Neuronal stem cell (in vitro differentiated cells): ENCODE measurements at regions not wholly inside any gene's neighbourhood (a gene's known extent, or its start where the extent isn't known, plus 50 kb on each side); places are given as distances from the start of the nearest gene placed in this dataset.

Experiments used
- DNase-seq: peaks from one replicate; pipeline ENCODE4 v3.0.0-alpha.2; 2013; ENCODE audit warnings: low spot score
- H2AFZ ChIP-seq: one replicate; pipeline ENCODE4 v1.6.1; 2013; ENCODE audit warnings: mild to moderate bottlenecking, low read length, inconsistent platforms
- H2AK5ac ChIP-seq: 2 replicates; pipeline ENCODE4 v1.6.1; 2013; ENCODE audit warnings: low read depth, mild to moderate bottlenecking, inconsistent platforms, low read length, moderate library complexity, mixed read lengths
- H2BK120ac ChIP-seq: 2 replicates; pipeline ENCODE4 v1.6.1; 2013; ENCODE audit warnings: low read depth, mild to moderate bottlenecking, inconsistent platforms, low read length, moderate library complexity, mixed read lengths
- H2BK12ac ChIP-seq: one replicate; pipeline ENCODE4 v1.6.1; 2013; ENCODE audit warnings: low read length, inconsistent platforms
- H2BK15ac ChIP-seq: 2 replicates; pipeline ENCODE4 v1.6.1; 2013; ENCODE audit warnings: mild to moderate bottlenecking, low read length, inconsistent platforms, mixed read lengths
- H2BK5ac ChIP-seq: one replicate; pipeline ENCODE4 v1.6.1; 2013; ENCODE audit warnings: inconsistent platforms, mild to moderate bottlenecking, low read length, moderate library complexity
- H3K14ac ChIP-seq: one replicate; pipeline ENCODE4 v1.6.1; 2013; ENCODE audit warnings: low read length, inconsistent platforms
- H3K18ac ChIP-seq: 2 replicates; pipeline ENCODE4 v1.6.1; 2013; ENCODE audit warnings: low read length, inconsistent platforms
- H3K23ac ChIP-seq: 2 replicates; pipeline ENCODE4 v1.6.1; 2013; ENCODE audit warnings: low read depth, mild to moderate bottlenecking, mixed read lengths, low read length, inconsistent platforms; ENCODE audit not compliant: poor library complexity
- H3K27ac ChIP-seq: replicated peaks from 3 replicates; pipeline ENCODE4 v1.5.1; 2013; ENCODE audit warnings: low read length, inconsistent platforms
- H3K27me3 ChIP-seq, 3 experiments: 2 replicates each; pipeline ENCODE4 v1.6.1; 2013; ENCODE audit warnings: low read length in 3 of 3, mild to moderate bottlenecking in 2 of 3, inconsistent platforms in 1 of 3, low read depth in 1 of 3, mixed read lengths in 1 of 3, moderate library complexity in 1 of 3; ENCODE audit not compliant: control insufficient read depth in 3 of 3, insufficient read depth in 3 of 3
- H3K36me3 ChIP-seq, 2 donors: replicated peaks in 1 of 2; 2 replicates each; pipeline ENCODE4 v1.6.1; 2013; ENCODE audit warnings: low read length in 2 of 2; ENCODE audit not compliant: control insufficient read depth in 2 of 2, insufficient read depth in 2 of 2
- H3K4ac ChIP-seq: 2 replicates; pipeline ENCODE4 v1.6.1; 2013; ENCODE audit warnings: inconsistent platforms, mild to moderate bottlenecking, low read length, moderate library complexity
- H3K4me1 ChIP-seq, 2 donors: 1 replicate in 1 of 2; 2 replicates in 1 of 2; pipeline ENCODE4 v1.6.1; 2013; ENCODE audit warnings: low read length in 2 of 2, low read depth in 1 of 2; ENCODE audit not compliant: control insufficient read depth in 2 of 2, insufficient read depth in 1 of 2
- H3K4me2 ChIP-seq: one replicate; pipeline ENCODE4 v1.6.1; 2013; ENCODE audit warnings: mild to moderate bottlenecking, low read length, inconsistent platforms; ENCODE audit not compliant: insufficient read depth, poor library complexity, severe bottlenecking
- H3K4me3 ChIP-seq, 2 donors: 2 replicates each; pipeline ENCODE4 v1.5.1; 2013; ENCODE audit warnings: low read length in 2 of 2, mild to moderate bottlenecking in 2 of 2, inconsistent platforms in 1 of 2, moderate library complexity in 1 of 2
- H3K79me1 ChIP-seq: one replicate; pipeline ENCODE4 v1.6.1; 2013; ENCODE audit warnings: low read depth, mild to moderate bottlenecking, inconsistent platforms, low read length, moderate library complexity
- H3K9ac ChIP-seq: one replicate; pipeline ENCODE4 v1.6.1; 2013; ENCODE audit warnings: mild to moderate bottlenecking, low read depth, low read length, inconsistent platforms; ENCODE audit not compliant: poor library complexity
- H3K9me3 ChIP-seq, 2 donors: replicated peaks in 1 of 2; 2 replicates each; pipeline versions ENCODE3 to v1.6.1; 2013; ENCODE audit warnings: low read length in 2 of 2, mild to moderate bottlenecking in 2 of 2, inconsistent platforms in 1 of 2, low read depth in 1 of 2, mixed read lengths in 1 of 2, moderate library complexity in 1 of 2; ENCODE audit not compliant: control insufficient read depth in 2 of 2, insufficient read depth in 1 of 2
- H4K8ac ChIP-seq: one replicate; pipeline ENCODE4 v1.6.1; 2013; ENCODE audit warnings: low read depth, mild to moderate bottlenecking, inconsistent platforms, low read length, moderate library complexity
- H4K91ac ChIP-seq: one replicate; pipeline ENCODE4 v1.6.1; 2013; ENCODE audit warnings: low read length, low read depth, mild to moderate bottlenecking, inconsistent platforms; ENCODE audit not compliant: poor library complexity
- WGBS, 2 donors: extraction: QIAGEN DNeasy Blood & Tissue Kit; methylation state at CpG; one replicate each; pipeline ENCODE4 v1.1.7; 2013; ENCODE audit warnings: missing lambda C conversion rate in 2 of 2, mixed read lengths in 1 of 2; ENCODE audit not compliant: insufficient read length in 2 of 2, insufficient replicate concordance in 1 of 2; ENCODE audit errors: extremely low coverage in 2 of 2; 5-methylcytosine and 5-hydroxymethylcytosine counted together

DNA sequence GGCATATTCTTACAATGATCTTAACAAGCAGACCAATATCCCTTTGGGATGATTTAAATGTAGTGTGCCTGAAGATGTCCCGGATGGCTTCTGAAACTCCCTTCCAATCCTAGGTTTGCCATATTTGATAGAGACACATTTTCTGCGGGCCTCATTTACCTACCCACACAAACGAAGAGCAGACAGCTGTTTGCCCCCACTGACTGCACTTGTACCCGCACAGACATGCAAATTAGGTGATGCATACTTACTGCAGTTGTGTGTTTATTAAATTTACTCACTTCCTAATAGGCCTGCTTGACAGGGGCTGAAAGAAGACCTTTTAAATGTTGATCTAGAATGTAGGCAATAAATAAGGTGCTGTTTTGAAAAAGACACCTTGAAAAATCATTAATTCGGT is 257.9 kb upstream of the RRP15 start:
- H3K9ac ChIP-seq, result no peak overlapping the region

DNA sequence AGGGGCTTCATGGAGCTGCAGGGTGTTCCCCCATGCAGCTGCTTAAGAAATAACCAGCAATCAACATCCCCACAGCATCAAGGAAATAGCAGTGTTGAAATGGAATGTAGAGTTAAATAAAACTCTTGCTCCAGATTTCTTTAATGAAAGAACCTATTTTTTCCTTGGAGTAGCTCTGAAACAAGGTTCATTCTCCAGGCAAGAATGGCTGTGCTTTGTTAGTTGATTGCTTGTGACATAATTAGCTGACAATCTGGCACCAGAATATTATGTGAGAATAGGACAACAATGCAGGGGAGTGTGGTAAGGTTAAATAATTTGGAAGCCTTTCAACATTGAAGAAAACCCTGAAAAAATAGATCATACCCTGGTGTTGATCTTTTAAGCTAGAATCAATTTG is 254.2 kb upstream of the RRP15 start:
- H3K79me1 ChIP-seq, result no peaks in the 10 kb centered on the region
- no peak overlapping the region for H2AFZ ChIP-seq
- H3K27me3 ChIP-seq, result no peaks in the 10 kb centered on the region
- H2AK5ac ChIP-seq, result no peak overlapping the region
- DNase-seq, result no peak
- H3K14ac ChIP-seq, result no peak overlapping the region
- H3K36me3 ChIP-seq, result no peaks in the 10 kb centered on the region
- H3K23ac ChIP-seq, result no peak overlapping the region
- no peak overlapping the region for H2BK12ac ChIP-seq
- H2BK15ac ChIP-seq, result no peak overlapping the region
- H3K27ac ChIP-seq, result peak overlapping the region; percentile 75
- H3K4ac ChIP-seq, result no peak overlapping the region
- no peak overlapping the region for H2BK5ac ChIP-seq
- H2BK120ac ChIP-seq, result no peak overlapping the region
- no peak overlapping the region for H3K18ac ChIP-seq
- no peak overlapping the region for H3K4me3 ChIP-seq
- no peak overlapping the region for H3K9ac ChIP-seq
- H3K4me2 ChIP-seq, result no peak overlapping the region
- no peak overlapping the region for H4K8ac ChIP-seq
- peaks cover 6 to 43% of the 10 kb centered on the region in 2 donors for H3K4me1 ChIP-seq
- H3K9me3 ChIP-seq, result no peaks in the 10 kb centered on the region
- no peak overlapping the region for H4K91ac ChIP-seq

More for the DNA sequence above, 257.9 kb upstream of the RRP15 start:
- Histone ChIP-seq H2BK5ac (no peak overlapping the region), H3K36me3 (no peaks in the 10 kb centered on the region), H2AK5ac (no peak overlapping the region), H3K79me1 (no peaks in the 10 kb centered on the region), H3K27ac (no peak overlapping the region), H2AFZ (no peak overlapping the region), H2BK12ac (no peak overlapping the region), H3K27me3 (no peaks in the 10 kb centered on the region), H4K8ac (no peak overlapping the region), H3K23ac (no peak overlapping the region), H4K91ac (no peak overlapping the region), H3K4ac (no peak overlapping the region), H2BK120ac (no peak overlapping the region), H3K18ac (no peak overlapping the region), H3K14ac (no peak overlapping the region), H3K4me3 (no peak overlapping the region), H3K4me2 (no peak overlapping the region), H3K9me3 (no peaks in the 10 kb centered on the region), H2BK15ac (no peak overlapping the region), H3K4me1 (peaks cover 4 to 17% of the 10 kb centered on the region in 2 donors)
- no CpG with 5 or more reads among the region's 5 CpGs for WGBS, 2 donors
- DNase-seq, result no peak

DNA sequence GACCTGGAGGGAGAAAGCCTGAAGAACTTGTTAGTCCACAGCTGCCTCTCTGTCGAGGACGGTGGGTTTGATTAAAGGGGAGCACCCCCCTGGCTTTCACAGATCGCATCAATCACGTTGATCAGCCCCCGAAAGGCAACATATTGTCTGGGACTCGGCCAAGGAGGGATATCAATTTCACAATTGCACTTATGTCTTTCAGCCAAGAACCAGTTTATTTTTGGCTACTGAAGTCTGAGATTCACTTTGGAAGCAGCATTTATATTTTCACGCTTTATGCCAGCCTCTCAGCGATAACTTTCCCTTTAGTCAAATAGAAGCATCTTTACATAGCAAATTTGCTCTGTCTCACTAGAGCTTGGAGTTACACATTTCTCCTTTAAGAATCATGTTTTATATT is 253.2 kb upstream of the RRP15 start:
- WGBS, 2 donors, result no CpG with 5 or more reads among the region's 8 CpGs
- no peak overlapping the region for H3K4me3 ChIP-seq
- no peak overlapping the region for H2BK12ac ChIP-seq
- no peak for DNase-seq
- no peak overlapping the region for H2BK15ac ChIP-seq
- no peaks in the 10 kb centered on the region for H3K79me1 ChIP-seq
- no peak overlapping the region for H3K9ac ChIP-seq
- H3K27ac ChIP-seq, result peak overlapping the region; percentile 83
- no peaks in the 10 kb centered on the region for H3K9me3 ChIP-seq
- no peak overlapping the region for H3K14ac ChIP-seq
- peaks cover 8 to 43% of the 10 kb centered on the region in 2 donors for H3K4me1 ChIP-seq
- H3K36me3 ChIP-seq, result no peaks in the 10 kb centered on the region
- no peak overlapping the region for H3K23ac ChIP-seq
- no peak overlapping the region for H2BK5ac ChIP-seq
- no peak overlapping the region for H2BK120ac ChIP-seq
- H3K4me2 ChIP-seq, result peak overlapping the region; percentile 25
- no peak overlapping the region for H3K4ac ChIP-seq
- no peak overlapping the region for H4K8ac ChIP-seq
- H2AK5ac ChIP-seq, result no peak overlapping the region
- H3K27me3 ChIP-seq, result no peaks in the 10 kb centered on the region
- no peak overlapping the region for H3K18ac ChIP-seq
- H2AFZ ChIP-seq, result peak overlapping the region; percentile 87
- no peak overlapping the region for H4K91ac ChIP-seq

DNA sequence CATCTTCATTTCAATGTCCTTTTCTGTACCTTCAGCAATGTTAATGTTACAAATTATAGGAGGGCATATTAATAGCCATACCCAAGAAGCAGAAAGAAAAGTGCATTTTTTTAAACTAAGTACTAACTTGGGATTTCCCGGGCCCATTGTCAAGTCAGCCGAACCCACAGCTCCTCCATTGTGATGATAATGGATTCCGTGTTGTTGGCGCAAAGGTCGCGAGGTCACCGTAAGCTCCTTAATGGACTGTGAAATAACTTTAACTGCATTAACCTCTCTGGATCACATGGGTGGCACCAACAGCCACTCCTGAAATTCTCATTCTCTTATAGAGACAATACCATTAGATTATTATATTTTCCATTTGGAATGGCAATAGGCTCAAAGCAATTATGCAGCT is 250.6 kb upstream of the RRP15 start:
- peaks cover 8 to 39% of the 10 kb centered on the region in 2 donors for H3K4me1 ChIP-seq
- peak overlapping the region; percentile 56 for H2AFZ ChIP-seq
- peak; percentile 76 for DNase-seq
- no peak overlapping the region for H2BK120ac ChIP-seq
- no peak overlapping the region for H2BK15ac ChIP-seq
- H3K27ac ChIP-seq, result peak overlapping the region; percentile 53
- H4K91ac ChIP-seq, result no peak overlapping the region
- no peak overlapping the region for H3K14ac ChIP-seq
- no peaks in the 10 kb centered on the region for H3K36me3 ChIP-seq
- no peaks in the 10 kb centered on the region for H3K27me3 ChIP-seq
- no peak overlapping the region for H3K9ac ChIP-seq
- H3K23ac ChIP-seq, result no peak overlapping the region
- H4K8ac ChIP-seq, result no peak overlapping the region
- H3K4me3 ChIP-seq, result no peak overlapping the region
- no peak overlapping the region for H3K4me2 ChIP-seq
- no peak overlapping the region for H2AK5ac ChIP-seq
- no peak overlapping the region for H3K4ac ChIP-seq
- H2BK12ac ChIP-seq, result no peak overlapping the region
- H2BK5ac ChIP-seq, result no peak overlapping the region
- H3K79me1 ChIP-seq, result no peaks in the 10 kb centered on the region
- no CpG with 5 or more reads among the region's 7 CpGs for WGBS, 2 donors
- H3K18ac ChIP-seq, result no peak overlapping the region
- no peaks in the 10 kb centered on the region for H3K9me3 ChIP-seq
